ENCODE measurements at regions not wholly inside any gene's neighbourhood (a gene's known extent, or its start where the extent isn't known, plus 50 kb on each side); places are given as distances from the start of the nearest gene placed in this dataset.
"Not testable (repeated sequence)": the region's sequence is repeated elsewhere in the genome, so short reads cannot be mapped to it uniquely, and the experiment has no call there.

DNA sequence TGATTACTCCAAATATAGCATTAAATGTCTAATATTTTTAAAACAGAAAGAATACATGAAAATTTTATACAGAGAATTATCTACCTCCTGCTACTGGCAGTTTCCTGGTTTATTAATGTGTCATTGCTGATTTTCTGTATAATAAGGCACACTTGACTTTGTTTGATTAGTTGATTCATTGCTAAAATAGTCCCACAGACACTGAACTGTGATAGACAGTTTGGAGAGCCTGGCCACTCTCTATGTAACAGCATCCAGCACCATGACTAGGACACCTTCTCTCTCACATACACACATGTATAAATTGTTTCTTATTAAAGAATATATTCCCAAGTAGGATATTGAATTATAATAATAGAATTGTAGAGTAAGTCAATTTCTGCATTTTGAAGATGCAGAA is 368.5 kb upstream of the SNX7 start:
- DNase-seq (ENCODE audit: low spot score): no peak
- H3K4me1 Mint-ChIP-seq (ENCODE audit: unreplicated experiment): no peaks in the 10 kb centered on the region
- TF ChIP-seq, protein P1, sequence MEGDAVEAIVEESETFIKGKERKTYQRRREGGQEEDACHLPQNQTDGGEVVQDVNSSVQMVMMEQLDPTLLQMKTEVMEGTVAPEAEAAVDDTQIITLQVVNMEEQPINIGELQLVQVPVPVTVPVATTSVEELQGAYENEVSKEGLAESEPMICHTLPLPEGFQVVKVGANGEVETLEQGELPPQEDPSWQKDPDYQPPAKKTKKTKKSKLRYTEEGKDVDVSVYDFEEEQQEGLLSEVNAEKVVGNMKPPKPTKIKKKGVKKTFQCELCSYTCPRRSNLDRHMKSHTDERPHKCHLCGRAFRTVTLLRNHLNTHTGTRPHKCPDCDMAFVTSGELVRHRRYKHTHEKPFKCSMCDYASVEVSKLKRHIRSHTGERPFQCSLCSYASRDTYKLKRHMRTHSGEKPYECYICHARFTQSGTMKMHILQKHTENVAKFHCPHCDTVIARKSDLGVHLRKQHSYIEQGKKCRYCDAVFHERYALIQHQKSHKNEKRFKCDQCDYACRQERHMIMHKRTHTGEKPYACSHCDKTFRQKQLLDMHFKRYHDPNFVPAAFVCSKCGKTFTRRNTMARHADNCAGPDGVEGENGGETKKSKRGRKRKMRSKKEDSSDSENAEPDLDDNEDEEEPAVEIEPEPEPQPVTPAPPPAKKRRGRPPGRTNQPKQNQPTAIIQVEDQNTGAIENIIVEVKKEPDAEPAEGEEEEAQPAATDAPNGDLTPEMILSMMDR (IDR thresholded peaks at IDR 0.05; ENCODE audit: unreplicated experiment): no peak
- no peaks in the 10 kb centered on the region for H3K27me3 Mint-ChIP-seq (ENCODE audit: unreplicated experiment)
- H3K4me3 Mint-ChIP-seq (ENCODE audit: unreplicated experiment): no peak overlapping the region
- no peak overlapping the region for H3K27ac Mint-ChIP-seq (ENCODE audit: unreplicated experiment)
- no peaks in the 10 kb centered on the region for H3K36me3 Mint-ChIP-seq (ENCODE audit: low read depth, unreplicated experiment)
- no peaks in the 10 kb centered on the region for H3K9me3 Mint-ChIP-seq (ENCODE audit: unreplicated experiment)

DNA sequence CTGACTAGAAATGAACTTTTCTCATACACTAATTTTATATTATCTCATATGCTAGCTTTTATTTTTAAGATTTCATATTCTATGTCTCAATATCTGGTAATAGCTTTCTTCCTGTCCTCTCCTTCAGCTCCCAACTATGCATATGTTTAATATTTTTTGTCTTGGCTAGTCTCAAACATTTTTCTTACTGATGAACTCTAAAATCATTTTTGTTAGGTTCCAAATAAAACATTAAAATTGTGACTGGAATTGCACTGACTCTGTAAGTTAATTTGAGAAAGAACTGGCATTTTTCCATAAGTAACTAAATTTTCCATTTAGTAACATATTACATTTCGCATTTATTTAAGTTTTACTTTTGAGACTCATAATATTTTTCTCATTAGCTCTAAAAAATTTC is 368.5 kb upstream of the DPYD start:
- TF ChIP-seq, protein P1 (IDR thresholded peaks at IDR 0.05; ENCODE audit: unreplicated experiment): no peak
- Mint-ChIP-seq H3K36me3 (ENCODE audit: low read depth, unreplicated experiment) (no peaks in the 10 kb centered on the region), H3K4me3 (ENCODE audit: unreplicated experiment) (no peak overlapping the region), H3K4me1 (ENCODE audit: unreplicated experiment) (no peaks in the 10 kb centered on the region), H3K27me3 (ENCODE audit: unreplicated experiment) (no peaks in the 10 kb centered on the region), H3K9me3 (ENCODE audit: unreplicated experiment) (no peaks in the 10 kb centered on the region), H3K27ac (ENCODE audit: unreplicated experiment) (no peak overlapping the region)
- no peak for DNase-seq (ENCODE audit: low spot score)

DNA sequence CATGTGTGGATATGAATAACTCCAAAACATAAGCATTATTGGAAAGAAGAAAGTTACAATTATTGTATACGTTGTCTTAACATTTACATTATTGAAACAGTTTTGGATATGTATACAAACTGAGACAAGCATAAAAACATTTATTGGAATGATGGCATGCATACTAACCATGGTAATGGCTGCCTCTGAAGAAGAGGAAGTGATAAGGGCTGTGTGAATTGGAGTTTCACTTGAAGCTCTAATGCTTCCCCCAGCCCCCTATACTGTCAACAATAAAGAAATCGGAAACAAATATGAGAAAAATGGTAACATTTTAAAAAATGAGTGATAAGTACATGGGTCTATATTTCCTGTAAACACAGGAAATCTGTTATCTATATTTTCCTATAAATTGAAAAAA is 367.7 kb upstream of the DPYD start:
- H3K36me3 Mint-ChIP-seq (ENCODE audit: low read depth, unreplicated experiment): no peaks in the 10 kb centered on the region
- DNase-seq (ENCODE audit: low spot score): no peak
- H3K27ac Mint-ChIP-seq (ENCODE audit: unreplicated experiment): no peak overlapping the region

DNA sequence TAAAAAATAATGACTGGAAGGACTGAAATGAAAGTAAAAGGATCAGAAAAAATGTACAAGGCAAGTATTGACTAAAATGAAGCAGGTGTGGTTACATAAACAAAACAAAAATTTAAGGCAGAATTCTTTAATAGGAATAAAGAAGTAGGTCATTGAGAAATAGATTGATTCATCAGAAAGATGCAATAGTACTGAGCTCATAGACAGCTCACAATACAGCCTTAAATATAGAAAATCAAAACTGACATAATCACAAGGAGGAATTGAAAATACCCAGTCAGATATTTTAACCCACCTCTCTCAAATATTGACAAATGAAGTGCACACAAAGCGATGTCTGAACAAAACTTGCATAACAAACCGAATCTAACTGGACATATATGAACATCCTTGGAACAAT is 366.8 kb upstream of the DPYD start:
- no peaks in the 10 kb centered on the region for H3K36me3 Mint-ChIP-seq (ENCODE audit: low read depth, unreplicated experiment)
- no peak for DNase-seq (ENCODE audit: low spot score)
- TF ChIP-seq, protein P1 (IDR thresholded peaks at IDR 0.05; ENCODE audit: unreplicated experiment): no peak
- no peak overlapping the region for H3K4me3 Mint-ChIP-seq (ENCODE audit: unreplicated experiment)
- no peaks in the 10 kb centered on the region for H3K27me3 Mint-ChIP-seq (ENCODE audit: unreplicated experiment)
- no peak overlapping the region for H3K27ac Mint-ChIP-seq (ENCODE audit: unreplicated experiment)
- H3K4me1 Mint-ChIP-seq (ENCODE audit: unreplicated experiment): no peaks in the 10 kb centered on the region
- no peaks in the 10 kb centered on the region for H3K9me3 Mint-ChIP-seq (ENCODE audit: unreplicated experiment)

More for the DNA sequence above, 367.7 kb upstream of the DPYD start:
- H3K27me3 Mint-ChIP-seq (ENCODE audit: unreplicated experiment): no peaks in the 10 kb centered on the region
- TF ChIP-seq, protein P1 (IDR thresholded peaks at IDR 0.05; ENCODE audit: unreplicated experiment): no peak
- H3K4me3 Mint-ChIP-seq (ENCODE audit: unreplicated experiment): no peak overlapping the region
- no peaks in the 10 kb centered on the region for H3K4me1 Mint-ChIP-seq (ENCODE audit: unreplicated experiment)
- no peaks in the 10 kb centered on the region for H3K9me3 Mint-ChIP-seq (ENCODE audit: unreplicated experiment)

DNA sequence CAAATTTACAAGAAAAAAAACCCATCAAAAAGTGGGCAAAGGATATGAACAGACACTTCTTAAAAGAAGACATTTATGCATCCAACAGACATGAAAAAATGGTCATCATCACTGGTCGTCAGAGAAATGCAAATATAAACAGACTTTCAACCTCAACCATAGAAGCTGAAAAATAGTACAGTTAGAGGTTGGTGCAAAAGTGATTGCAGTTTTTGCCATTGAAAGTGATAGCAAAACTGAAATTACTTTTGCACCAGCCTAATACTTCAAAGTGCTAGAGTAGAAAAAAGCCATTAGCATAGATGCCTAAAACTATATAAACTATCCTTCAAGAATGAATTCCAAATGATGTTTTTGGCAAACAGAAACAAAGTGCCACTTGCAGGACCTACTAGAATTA is 365.8 kb upstream of the DPYD start:
- no peak for DNase-seq (ENCODE audit: low spot score)
- Mint-ChIP-seq H3K4me1 (ENCODE audit: unreplicated experiment) (no peaks in the 10 kb centered on the region), H3K27me3 (ENCODE audit: unreplicated experiment) (no peaks in the 10 kb centered on the region), H3K27ac (ENCODE audit: unreplicated experiment) (no peak overlapping the region), H3K36me3 (ENCODE audit: low read depth, unreplicated experiment) (no peaks in the 10 kb centered on the region), H3K4me3 (ENCODE audit: unreplicated experiment) (no peak overlapping the region), H3K9me3 (ENCODE audit: unreplicated experiment) (no peaks in the 10 kb centered on the region)
- TF ChIP-seq, protein P1 (IDR thresholded peaks at IDR 0.05; ENCODE audit: unreplicated experiment): no peak

DNA sequence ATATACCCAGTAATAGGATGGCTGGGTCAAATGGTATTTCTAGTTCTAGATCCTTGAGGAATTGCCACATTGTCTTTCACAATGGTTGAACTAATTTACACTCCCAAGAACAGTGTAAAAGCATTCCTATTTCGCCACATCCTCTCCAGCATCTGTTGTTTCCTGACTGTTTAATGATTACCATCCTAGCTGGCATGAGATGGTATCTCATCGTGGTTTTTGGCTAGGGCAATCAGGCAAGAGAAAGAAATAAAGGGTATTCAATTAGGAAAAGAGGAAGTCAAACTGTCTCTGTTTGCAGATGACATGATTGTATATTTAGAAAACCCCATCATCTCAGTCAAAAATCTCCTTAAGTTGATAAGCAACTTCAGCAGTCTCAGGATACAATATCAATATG is 364.5 kb upstream of the DPYD start:
- not testable (repeated sequence) for H3K36me3 Mint-ChIP-seq (ENCODE audit: low read depth, unreplicated experiment); DNase-seq (ENCODE audit: low spot score); H3K27ac Mint-ChIP-seq (ENCODE audit: unreplicated experiment); H3K4me1 Mint-ChIP-seq (ENCODE audit: unreplicated experiment); H3K9me3 Mint-ChIP-seq (ENCODE audit: unreplicated experiment); H3K4me3 Mint-ChIP-seq (ENCODE audit: unreplicated experiment); H3K27me3 Mint-ChIP-seq (ENCODE audit: unreplicated experiment)

Data from endothelial cell (in vitro differentiated cells).